EH (cell line): ENCODE measurements at regions not wholly inside any gene's neighbourhood (a gene's known extent, or its start where the extent isn't known, plus 50 kb on each side); places are given as distances from the start of the nearest gene placed in this dataset.
"Not testable (repeated sequence)": the region's sequence is repeated elsewhere in the genome, so short reads cannot be mapped to it uniquely, and the experiment has no call there.

Source experiments
- DNase-seq: peaks from one replicate; pipeline ENCODE4 v3.0.0-alpha.2; 2015; ENCODE audit warnings: low read depth

GRCh38 chr4:24368801-24369200 lies 215.6 kb downstream of the DHX15 start:
- DNase-seq: no peak

- no peak for DNase-seq
Measured at GRCh38 chr4:24364852-24365251, 219.5 kb downstream of the DHX15 start.

- no peak for DNase-seq
Measured at GRCh38 chr4:24364249-24364648, 220.1 kb downstream of the DHX15 start.

- DNase-seq: no peak
Measured at GRCh38 chr4:24363751-24364150, 220.6 kb downstream of the DHX15 start.

- no peak for DNase-seq
Measured at GRCh38 chr4:24352112-24352511, 232.2 kb downstream of the DHX15 start.

GRCh38 chr4:24349168-24349996 lies 235.0 kb downstream of the DHX15 start:
- DNase-seq: not testable (repeated sequence)

GRCh38 chr4:24339260-24339659 lies 245.1 kb downstream of the DHX15 start:
- DNase-seq: no peak

GRCh38 chr4:24337451-24338190 lies 246.7 kb downstream of the DHX15 start:
- no peak for DNase-seq

- no peak for DNase-seq
Measured at GRCh38 chr4:24335616-24336015, 248.7 kb downstream of the DHX15 start.

- DNase-seq: no peak
Measured at GRCh38 chr4:24334906-24335305, 249.4 kb downstream of the DHX15 start.

GRCh38 chr4:24330573-24330972 lies 253.8 kb downstream of the DHX15 start:
- DNase-seq: no peak

- peak; percentile 1 for DNase-seq
Measured at GRCh38 chr4:24330172-24330571, 254.2 kb downstream of the DHX15 start.

- DNase-seq: no peak
Measured at GRCh38 chr4:24328711-24329110, 255.6 kb downstream of the DHX15 start.

GRCh38 chr4:24328310-24328709 lies 256.0 kb downstream of the DHX15 start:
- no peak for DNase-seq

GRCh38 chr4:24322995-24323394 lies 261.4 kb downstream of the DHX15 start:
- DNase-seq: no peak

- no peak for DNase-seq
Measured at GRCh38 chr4:24322511-24322910, 261.8 kb downstream of the DHX15 start.

- DNase-seq: no peak
Measured at GRCh38 chr4:24321616-24322015, 262.7 kb downstream of the DHX15 start.

- peak; percentile 10 for DNase-seq
Measured at GRCh38 chr4:24321131-24321530, 263.2 kb downstream of the DHX15 start.

GRCh38 chr4:24319387-24319786 lies 265.0 kb downstream of the DHX15 start:
- no peak for DNase-seq

GRCh38 chr4:24315056-24315455 lies 269.3 kb downstream of the DHX15 start:
- no peak for DNase-seq

- DNase-seq: no peak
Measured at GRCh38 chr4:24312261-24312913, 272.0 kb downstream of the DHX15 start.

- DNase-seq: no peak
Measured at GRCh38 chr4:24303926-24304325, 280.4 kb downstream of the DHX15 start.

- no peak for DNase-seq
Measured at GRCh38 chr4:24298911-24299310, 285.4 kb downstream of the DHX15 start.
